Stimulated activated naive CD8-positive, alpha-beta T cell treated with anti-CD3 and anti-CD28 coated beads, Interleukin-15, Interleukin-2, amounts not matched to agents 100 ng/mL and 50 ng/mL, for 24 hours (primary cell): ENCODE measurements at regions not wholly inside any gene's neighbourhood (a gene's known extent, or its start where the extent isn't known, plus 50 kb on each side); places are given as distances from the start of the nearest gene placed in this dataset.

ENCODE experiments used
- H3K27ac Mint-ChIP-seq: one replicate; pipeline ENCODE4 v1.8.0; 2021; ENCODE audit warnings: mild to moderate bottlenecking, mixed read lengths
- H3K27me3 Mint-ChIP-seq: one replicate; pipeline ENCODE4 v1.8.0; 2021; ENCODE audit warnings: mixed read lengths
- H3K36me3 Mint-ChIP-seq: one replicate; pipeline ENCODE4 v1.8.0; 2021; ENCODE audit warnings: low read depth, mixed read lengths
- H3K4me1 Mint-ChIP-seq: one replicate; pipeline ENCODE4 v1.8.0; 2021; ENCODE audit warnings: low read depth, mixed read lengths
- H3K4me3 Mint-ChIP-seq: one replicate; pipeline ENCODE4 v1.8.0; 2021; ENCODE audit warnings: mild to moderate bottlenecking, mixed read lengths
- H3K9me3 Mint-ChIP-seq: one replicate; pipeline ENCODE4 v1.8.0; 2021; ENCODE audit warnings: mixed read lengths

- Mint-ChIP-seq H3K27me3 (no peaks in the 10 kb centered on the region), H3K27ac (no peak overlapping the region), H3K4me3 (no peak overlapping the region), H3K9me3 (peaks cover 24% of the 10 kb centered on the region), H3K36me3 (no peaks in the 10 kb centered on the region), H3K4me1 (no peaks in the 10 kb centered on the region)
These were observed 593.1 kb upstream of the CDH5 start for GRCh38 chr16:65773301-65773874.

DNA sequence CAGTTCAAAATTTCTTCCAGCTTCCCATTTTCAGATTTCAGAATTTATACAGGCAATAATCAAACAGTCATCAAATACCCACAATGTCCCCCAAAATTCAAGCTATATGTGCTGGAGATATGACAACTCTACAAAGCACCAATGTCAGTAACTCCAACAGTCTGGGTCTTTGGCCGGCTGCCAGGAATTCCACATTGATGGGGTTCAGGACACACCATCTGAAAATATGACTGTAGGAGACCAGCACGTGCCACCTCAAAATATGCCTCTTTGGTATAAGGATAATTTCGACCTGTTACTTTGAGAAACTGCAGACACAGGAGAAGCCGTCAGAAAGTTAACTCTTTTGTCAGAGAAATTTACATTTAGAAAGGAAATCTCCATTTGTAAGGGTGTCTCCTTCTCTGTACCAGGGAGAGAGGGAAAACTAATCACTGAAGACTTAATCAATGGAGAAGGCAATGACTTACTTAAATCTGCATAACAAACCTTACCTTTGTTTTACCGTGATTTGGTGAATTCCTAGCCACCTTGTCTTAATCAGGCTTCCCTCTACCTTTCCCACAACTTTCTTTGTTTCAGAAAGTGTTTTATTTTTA lies 594.3 kb upstream of the CDH5 start:
- Mint-ChIP-seq H3K27ac (no peak overlapping the region), H3K27me3 (no peaks in the 10 kb centered on the region), H3K4me3 (no peak overlapping the region), H3K4me1 (no peaks in the 10 kb centered on the region), H3K36me3 (no peaks in the 10 kb centered on the region), H3K9me3 (peaks cover 25% of the 10 kb centered on the region)

GRCh38 chr16:65771707-65772106 lies 594.8 kb upstream of the CDH5 start:
- Mint-ChIP-seq H3K27ac (no peak overlapping the region), H3K36me3 (no peaks in the 10 kb centered on the region), H3K9me3 (peaks cover 23% of the 10 kb centered on the region), H3K4me1 (no peaks in the 10 kb centered on the region), H3K4me3 (no peak overlapping the region), H3K27me3 (no peaks in the 10 kb centered on the region)

DNA sequence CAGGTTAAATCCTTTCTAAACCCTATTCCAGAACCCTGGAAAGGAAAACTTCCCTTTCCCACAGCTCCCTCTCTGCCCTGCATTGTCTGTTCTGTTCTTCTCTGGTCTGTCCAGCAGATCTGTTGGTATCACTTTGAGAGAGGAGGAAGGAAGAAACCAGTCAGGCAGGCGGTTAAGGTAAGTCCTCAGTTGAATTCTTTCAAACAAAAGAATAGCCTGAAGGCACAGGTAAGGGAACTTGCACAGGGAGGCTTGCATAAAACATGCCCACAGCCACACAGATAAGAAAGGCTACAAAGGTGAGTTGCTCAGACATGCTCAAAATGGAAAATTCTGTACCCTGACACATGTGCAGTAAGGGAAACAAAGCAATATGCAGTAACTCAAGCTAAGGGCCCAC lies 595.7 kb upstream of the CDH5 start:
- Mint-ChIP-seq H3K27ac (no peak overlapping the region), H3K4me1 (no peaks in the 10 kb centered on the region), H3K27me3 (no peaks in the 10 kb centered on the region), H3K9me3 (peaks cover 23% of the 10 kb centered on the region), H3K36me3 (no peaks in the 10 kb centered on the region), H3K4me3 (no peak overlapping the region)

DNA sequence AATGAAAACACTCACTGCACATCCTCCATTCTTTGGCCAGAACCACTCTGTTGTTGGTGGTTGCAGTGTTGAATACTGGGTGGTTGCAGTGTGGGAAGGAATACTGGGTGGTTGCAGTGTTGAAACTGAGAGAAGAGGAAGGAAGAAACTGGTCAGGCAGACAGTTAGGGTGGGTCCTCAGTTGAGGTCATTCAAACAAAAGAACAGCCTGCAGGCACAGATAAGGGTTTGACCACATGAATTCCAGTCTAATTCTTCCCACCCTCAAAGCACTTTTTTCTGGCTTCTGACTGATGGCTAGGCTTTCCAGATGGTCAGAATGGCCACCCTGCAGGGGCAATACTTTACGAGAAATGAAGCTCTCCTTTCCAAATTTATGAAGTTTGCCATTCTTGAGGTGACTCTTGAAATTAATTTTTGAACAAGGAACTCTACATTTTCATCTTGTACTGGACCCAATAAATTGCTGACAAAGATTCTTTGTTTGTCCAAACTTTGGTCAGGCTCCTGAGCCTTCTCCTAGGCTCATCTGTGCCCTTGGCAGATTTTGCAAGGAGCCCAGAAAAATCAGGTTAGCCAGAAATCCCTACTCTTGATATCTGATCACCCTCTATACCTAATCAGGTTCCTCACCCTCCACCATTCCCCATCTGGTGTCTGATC lies 596.6 kb upstream of the CDH5 start:
- Mint-ChIP-seq H3K27me3 (no peaks in the 10 kb centered on the region), H3K4me1 (no peaks in the 10 kb centered on the region), H3K9me3 (peaks cover 23% of the 10 kb centered on the region), H3K4me3 (no peak overlapping the region), H3K27ac (no peak overlapping the region), H3K36me3 (no peaks in the 10 kb centered on the region)

DNA sequence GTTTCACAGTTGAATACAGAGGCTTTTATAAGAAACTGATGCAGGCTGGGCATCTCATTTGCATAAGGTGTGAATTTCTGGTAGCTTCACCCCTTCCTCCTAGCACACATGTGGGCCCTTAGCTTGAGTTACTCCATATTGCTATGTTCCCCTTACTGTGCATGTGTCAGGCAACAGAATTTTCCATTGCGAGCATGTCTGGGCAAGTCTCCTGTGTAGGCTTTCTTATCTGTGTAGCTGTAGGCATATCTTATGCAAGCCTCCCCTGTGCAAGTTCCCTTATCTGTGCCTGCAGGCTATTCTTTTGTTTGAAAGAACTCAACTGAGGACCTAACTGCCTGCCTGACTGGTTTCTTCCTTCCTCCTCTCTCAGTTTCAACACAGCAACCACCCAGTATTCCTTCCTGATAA lies 597.4 kb upstream of the CDH5 start:
- no peak overlapping the region for H3K27ac Mint-ChIP-seq
- no peak overlapping the region for H3K4me3 Mint-ChIP-seq
- H3K36me3 Mint-ChIP-seq = no peaks in the 10 kb centered on the region
- no peaks in the 10 kb centered on the region for H3K27me3 Mint-ChIP-seq
- H3K4me1 Mint-ChIP-seq = no peaks in the 10 kb centered on the region
- peaks cover 23% of the 10 kb centered on the region for H3K9me3 Mint-ChIP-seq

- Mint-ChIP-seq H3K4me3 (no peak overlapping the region), H3K9me3 (peaks cover 23% of the 10 kb centered on the region), H3K4me1 (peaks cover 3% of the 10 kb centered on the region), H3K27me3 (no peaks in the 10 kb centered on the region), H3K27ac (no peak overlapping the region), H3K36me3 (no peaks in the 10 kb centered on the region)
These were observed 599.4 kb upstream of the CDH5 start for GRCh38 chr16:65767125-65767524.

- H3K36me3 Mint-ChIP-seq = no peaks in the 10 kb centered on the region
- H3K27me3 Mint-ChIP-seq = no peaks in the 10 kb centered on the region
- H3K4me1 Mint-ChIP-seq = peaks cover 3% of the 10 kb centered on the region
- H3K4me3 Mint-ChIP-seq = no peak overlapping the region
- no peak overlapping the region for H3K27ac Mint-ChIP-seq
- peaks cover 5% of the 10 kb centered on the region for H3K9me3 Mint-ChIP-seq
These were observed 602.7 kb upstream of the CDH5 start for GRCh38 chr16:65763640-65764305.

DNA sequence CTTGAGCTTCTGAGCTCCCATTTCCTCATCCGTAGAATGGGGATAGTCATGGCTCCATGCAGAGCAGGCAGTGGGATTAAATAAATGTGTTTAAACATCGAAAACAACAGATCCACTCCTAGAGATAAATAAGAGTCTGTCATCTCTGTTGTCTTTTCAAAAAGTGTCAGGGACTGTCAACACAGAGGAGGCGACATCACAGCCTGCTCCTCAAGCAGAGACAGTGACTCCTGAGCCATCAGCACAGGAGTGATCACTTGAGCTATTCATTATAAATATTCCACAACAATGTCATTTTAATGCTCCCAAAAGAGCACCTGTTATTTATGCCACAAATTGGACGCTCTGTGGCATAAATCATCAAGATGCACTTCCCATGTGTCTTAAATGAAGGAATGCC lies 605.6 kb upstream of the CDH5 start:
- no peak overlapping the region for H3K4me3 Mint-ChIP-seq
- no peaks in the 10 kb centered on the region for H3K36me3 Mint-ChIP-seq
- H3K27ac Mint-ChIP-seq = no peak overlapping the region
- peaks cover 3% of the 10 kb centered on the region for H3K4me1 Mint-ChIP-seq
- no peaks in the 10 kb centered on the region for H3K27me3 Mint-ChIP-seq
- no peaks in the 10 kb centered on the region for H3K9me3 Mint-ChIP-seq

DNA sequence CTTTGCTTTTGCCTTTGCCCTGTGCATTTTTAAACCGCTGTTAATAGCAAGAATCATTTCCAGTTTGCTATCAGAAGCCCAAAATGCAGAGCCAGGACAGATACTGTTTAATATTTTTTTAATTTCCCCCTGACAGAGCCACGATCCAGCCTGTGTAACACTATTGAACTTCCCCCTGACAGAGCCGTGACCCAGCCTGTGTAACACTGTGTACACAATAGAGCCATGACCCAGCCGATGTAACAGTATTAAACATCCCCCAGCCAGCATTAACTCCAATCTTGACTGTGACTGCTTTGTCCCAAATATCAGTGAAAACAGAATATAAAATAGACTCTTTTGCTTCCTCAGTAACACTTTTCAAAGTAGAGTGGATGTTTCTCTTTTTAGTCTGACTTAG lies 607.9 kb upstream of the CDH5 start:
- H3K27me3 Mint-ChIP-seq = no peaks in the 10 kb centered on the region
- peaks cover 3% of the 10 kb centered on the region for H3K4me1 Mint-ChIP-seq
- no peak overlapping the region for H3K27ac Mint-ChIP-seq
- H3K36me3 Mint-ChIP-seq = no peaks in the 10 kb centered on the region
- no peaks in the 10 kb centered on the region for H3K9me3 Mint-ChIP-seq
- H3K4me3 Mint-ChIP-seq = no peak overlapping the region

DNA sequence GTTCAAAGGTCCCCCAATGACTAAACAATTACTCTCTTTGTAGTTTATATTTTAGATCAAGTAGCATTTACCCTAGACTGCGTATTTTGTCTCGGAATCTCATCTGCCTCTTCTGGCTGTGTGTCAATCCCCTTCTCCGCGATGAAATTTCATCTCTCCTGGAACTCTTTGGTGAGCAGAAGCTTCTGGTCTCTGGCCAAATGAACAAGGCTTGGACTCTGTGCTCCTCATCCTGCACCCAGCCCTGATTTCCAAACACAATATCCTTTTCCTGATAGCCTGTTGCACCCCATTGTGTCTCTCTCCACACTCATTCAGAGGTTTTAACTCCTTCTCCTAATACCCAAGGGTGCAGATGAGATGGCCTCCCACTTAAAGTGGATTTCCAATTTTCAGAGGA lies 609.4 kb upstream of the CDH5 start:
- Mint-ChIP-seq H3K4me3 (no peak overlapping the region), H3K27ac (no peak overlapping the region), H3K36me3 (no peaks in the 10 kb centered on the region), H3K27me3 (no peaks in the 10 kb centered on the region), H3K9me3 (no peaks in the 10 kb centered on the region), H3K4me1 (no peaks in the 10 kb centered on the region)

- Mint-ChIP-seq H3K27me3 (no peaks in the 10 kb centered on the region), H3K27ac (no peak overlapping the region), H3K9me3 (no peaks in the 10 kb centered on the region), H3K4me3 (no peak overlapping the region), H3K4me1 (no peaks in the 10 kb centered on the region), H3K36me3 (no peaks in the 10 kb centered on the region)
These were observed 610.3 kb upstream of the CDH5 start for GRCh38 chr16:65756163-65756562.

- Mint-ChIP-seq H3K36me3 (no peaks in the 10 kb centered on the region), H3K9me3 (no peaks in the 10 kb centered on the region), H3K4me3 (no peak overlapping the region), H3K27ac (no peak overlapping the region), H3K27me3 (no peaks in the 10 kb centered on the region), H3K4me1 (no peaks in the 10 kb centered on the region)
These were observed 611.4 kb upstream of the CDH5 start for GRCh38 chr16:65754820-65755691.

DNA sequence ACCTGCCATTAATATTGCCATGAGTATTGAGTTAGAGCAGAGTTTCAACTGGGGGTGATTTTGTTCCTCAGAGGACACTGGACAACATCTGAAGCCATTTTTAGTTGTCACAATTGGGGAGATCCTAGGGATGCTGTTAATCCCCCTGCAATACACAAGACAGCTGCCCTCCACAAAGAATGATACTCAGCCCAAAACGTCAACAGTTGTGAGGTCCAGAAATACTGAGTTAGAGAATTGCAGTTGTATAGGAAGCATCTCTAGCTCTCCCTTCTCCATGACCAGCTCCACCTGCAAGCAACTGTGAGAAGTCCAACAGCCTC lies 614.0 kb upstream of the CDH5 start:
- Mint-ChIP-seq H3K27me3 (no peaks in the 10 kb centered on the region), H3K4me1 (no peaks in the 10 kb centered on the region)

More for the DNA sequence above, 614.0 kb upstream of the CDH5 start:
- no peak overlapping the region for H3K4me3 Mint-ChIP-seq
- H3K36me3 Mint-ChIP-seq = no peaks in the 10 kb centered on the region
- H3K9me3 Mint-ChIP-seq = no peaks in the 10 kb centered on the region
- H3K27ac Mint-ChIP-seq = no peak overlapping the region
